Tibial nerve (tissue), 4 donors: ENCODE measurements at regions not wholly inside any gene's neighbourhood (a gene's known extent, or its start where the extent isn't known, plus 50 kb on each side); places are given as distances from the start of the nearest gene placed in this dataset.
"Not testable (repeated sequence)": the region's sequence is repeated elsewhere in the genome, so short reads cannot be mapped to it uniquely, and the experiment has no call there.

Experiments used
- DNase-seq, 2 donors: peaks; one replicate each; pipeline ENCODE4 v3.0.0-alpha.2; 2019; ENCODE audit warnings: low spot score in 2 of 2
- H3K27ac ChIP-seq, 4 donors: fragments of 200-600 bp; sonication (generic) in 3 of 4; one replicate each; pipeline ENCODE4 v1.5.1; 2017 to 2019; ENCODE audit warnings: mild to moderate bottlenecking in 1 of 4
- H3K27me3 ChIP-seq, 2 donors: fragments of 200-600 bp; sonication (generic) in 1 of 2; one replicate each; pipeline versions ENCODE4 v1.5.1 to v1.6.0; 2017 to 2019
- H3K36me3 ChIP-seq, 3 donors: fragments of 200-600 bp; sonication (generic); one replicate each; pipeline ENCODE4 v1.5.1; 2018 to 2019
- H3K4me1 ChIP-seq, 4 donors: fragments of 200-600 bp; sonication (generic) in 3 of 4; one replicate each; pipeline ENCODE4 v1.5.1; 2017 to 2019
- H3K4me3 ChIP-seq, 4 donors: fragments of 200-600 bp; sonication (generic) in 3 of 4; one replicate each; pipeline ENCODE4 v1.5.1; 2017 to 2019; ENCODE audit warnings: mild to moderate bottlenecking in 1 of 4, moderate library complexity in 1 of 4
- H3K9me3 ChIP-seq, 4 donors: fragments of 200-600 bp; sonication (generic) in 3 of 4; one replicate each; pipeline ENCODE4 v1.5.1; 2017 to 2019
- EP300 ChIP-seq, 2 donors: sonication (generic); formaldehyde crosslinking; IDR thresholded peaks; one replicate each; pipeline ENCODE4 v1.6.1; 2017; ENCODE audit warnings: antibody characterized with exemption in 2 of 2, mild to moderate bottlenecking in 1 of 2
- POLR2A ChIP-seq, 2 donors: fragments of 450-650 bp; IDR thresholded peaks; one replicate each; pipeline ENCODE4 v1.6.1; 2017; ENCODE audit warnings: antibody characterized with exemption in 2 of 2, mild to moderate bottlenecking in 2 of 2, moderate library complexity in 2 of 2
- WGBS, 2 donors: methylation state at CpG; one replicate each; pipeline ENCODE4 v1.1.5; 2018; 5-methylcytosine and 5-hydroxymethylcytosine counted together
- TF ChIP-seq, protein P1 (sequence below), 5 experiments: fragments of 200-600 bp in 3 of 5; fragments of 450-650 bp in 2 of 5; sonication (generic) in 3 of 5; IDR thresholded peaks; one replicate each; pipeline ENCODE4 v1.5.1; 2016 to 2019; ENCODE audit warnings: antibody characterized with exemption in 5 of 5, mild to moderate bottlenecking in 3 of 5, moderate library complexity in 2 of 5

DNA sequence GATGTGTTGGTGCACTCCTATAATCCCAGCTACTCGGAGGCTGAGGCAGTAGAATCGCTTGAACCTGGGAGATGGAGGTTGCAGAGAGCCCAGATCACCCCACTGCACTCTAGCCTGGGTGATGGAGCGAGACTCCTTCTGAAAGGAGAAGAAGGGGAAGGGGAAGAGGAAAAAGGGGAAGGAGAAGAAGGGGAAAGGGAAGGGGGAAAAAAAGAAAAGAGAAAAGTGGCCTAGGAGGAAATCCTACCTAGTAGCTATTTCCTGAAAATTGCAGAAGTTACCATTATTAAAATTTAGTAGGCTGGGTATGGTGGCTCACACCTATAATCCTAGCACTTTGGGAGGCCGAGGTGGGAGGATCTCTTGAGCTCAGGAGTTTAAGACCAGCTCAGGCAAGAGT is 67.4 kb downstream of the ARRDC3 start:
- 93% methylated on average over 4 of the region's 4 CpGs for WGBS, 2 donors
- TF ChIP-seq POLR2A (IDR thresholded peaks at IDR 0.05) (no peak), EP300 (IDR thresholded peaks at IDR 0.05) (no peak)
- TF ChIP-seq, protein P1, sequence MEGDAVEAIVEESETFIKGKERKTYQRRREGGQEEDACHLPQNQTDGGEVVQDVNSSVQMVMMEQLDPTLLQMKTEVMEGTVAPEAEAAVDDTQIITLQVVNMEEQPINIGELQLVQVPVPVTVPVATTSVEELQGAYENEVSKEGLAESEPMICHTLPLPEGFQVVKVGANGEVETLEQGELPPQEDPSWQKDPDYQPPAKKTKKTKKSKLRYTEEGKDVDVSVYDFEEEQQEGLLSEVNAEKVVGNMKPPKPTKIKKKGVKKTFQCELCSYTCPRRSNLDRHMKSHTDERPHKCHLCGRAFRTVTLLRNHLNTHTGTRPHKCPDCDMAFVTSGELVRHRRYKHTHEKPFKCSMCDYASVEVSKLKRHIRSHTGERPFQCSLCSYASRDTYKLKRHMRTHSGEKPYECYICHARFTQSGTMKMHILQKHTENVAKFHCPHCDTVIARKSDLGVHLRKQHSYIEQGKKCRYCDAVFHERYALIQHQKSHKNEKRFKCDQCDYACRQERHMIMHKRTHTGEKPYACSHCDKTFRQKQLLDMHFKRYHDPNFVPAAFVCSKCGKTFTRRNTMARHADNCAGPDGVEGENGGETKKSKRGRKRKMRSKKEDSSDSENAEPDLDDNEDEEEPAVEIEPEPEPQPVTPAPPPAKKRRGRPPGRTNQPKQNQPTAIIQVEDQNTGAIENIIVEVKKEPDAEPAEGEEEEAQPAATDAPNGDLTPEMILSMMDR (IDR thresholded peaks at IDR 0.05), result no peak
- H3K27me3 ChIP-seq, result no peaks in the 10 kb centered on the region
- H3K27ac ChIP-seq, result no peak overlapping the region
- H3K4me3 ChIP-seq, result no peak overlapping the region
- peaks cover 0 to 37% (median 21%) of the 10 kb centered on the region in 4 donors for H3K4me1 ChIP-seq
- DNase-seq, result no peak
- no peaks in the 10 kb centered on the region for H3K36me3 ChIP-seq
- H3K9me3 ChIP-seq, result no peaks in the 10 kb centered on the region

DNA sequence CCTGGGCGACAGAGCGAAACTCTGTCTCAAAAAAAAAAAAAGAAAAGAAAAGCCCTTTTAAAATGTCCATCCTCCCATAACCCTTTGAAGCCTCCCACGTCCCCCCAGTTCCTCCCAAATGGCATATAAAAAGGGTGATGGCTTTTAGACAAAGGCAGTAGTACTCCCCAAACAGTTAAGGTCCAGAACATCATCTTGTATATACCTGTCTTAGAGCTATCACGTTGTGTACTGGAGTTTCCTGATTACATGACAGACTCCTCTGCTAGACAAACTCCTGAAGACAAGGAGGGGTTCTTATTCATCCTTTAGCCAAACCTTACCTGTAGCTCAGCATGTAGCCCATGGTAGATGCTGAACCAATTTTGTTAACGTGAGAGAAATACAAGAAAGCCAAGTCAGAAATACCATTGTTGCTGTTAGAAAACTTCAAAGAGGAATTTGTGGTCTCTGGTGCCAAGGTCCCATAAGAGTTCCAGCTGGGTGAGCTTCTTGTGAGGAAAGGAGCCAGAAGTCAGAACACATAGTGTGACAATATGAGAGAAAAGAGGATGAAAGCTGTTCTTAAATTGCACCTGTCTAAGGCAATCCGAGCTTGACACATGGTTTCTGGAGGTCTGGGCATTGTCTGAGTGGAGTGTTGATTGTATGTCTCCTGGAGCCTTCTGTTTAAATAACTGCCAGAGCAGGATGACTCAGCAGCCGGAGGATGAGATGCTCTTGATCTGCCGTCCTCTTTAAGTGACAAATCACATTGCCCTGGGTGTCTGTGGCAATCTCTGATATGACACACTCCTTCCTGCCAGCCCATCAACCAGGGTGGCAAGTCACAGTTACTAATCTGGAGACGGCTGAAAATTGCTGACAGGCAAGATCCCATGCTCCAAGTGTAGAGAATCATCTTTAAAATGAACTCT is 69.1 kb downstream of the ARRDC3 start:
- peak; percentile 24 to 64 for DNase-seq
- no peaks in the 10 kb centered on the region for H3K9me3 ChIP-seq
- H3K4me3 ChIP-seq, result no peak overlapping the region
- 57 to 58% methylated on average over 9 of the region's 9 CpGs for WGBS, 2 donors
- TF ChIP-seq EP300 (IDR thresholded peaks at IDR 0.05) (peak in 1 of 2 donors; percentile 51), POLR2A (IDR thresholded peaks at IDR 0.05) (no peak)
- H3K27me3 ChIP-seq, result no peaks in the 10 kb centered on the region
- peaks cover 0 to 37% (median 21%) of the 10 kb centered on the region in 4 donors for H3K4me1 ChIP-seq
- H3K27ac ChIP-seq, result no peak overlapping the region
- H3K36me3 ChIP-seq, result no peaks in the 10 kb centered on the region

DNA sequence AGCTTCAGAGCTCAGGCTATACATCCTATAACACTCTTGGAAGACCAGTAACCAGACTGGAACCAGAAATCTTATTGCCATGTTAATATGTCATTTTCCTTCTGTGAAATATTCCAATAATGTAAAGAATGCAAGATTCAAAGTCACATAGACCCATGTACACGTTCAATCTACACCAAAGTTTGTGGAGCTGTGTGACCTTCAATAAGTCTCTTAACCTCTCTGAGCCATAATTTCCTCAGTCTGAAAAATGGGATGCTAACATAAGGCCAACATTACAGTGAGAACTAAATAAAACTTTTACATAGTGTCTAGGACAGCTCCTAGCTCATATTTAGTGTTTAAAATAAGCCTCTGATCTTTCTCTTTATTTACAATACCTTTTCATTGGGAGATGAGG is 70.4 kb downstream of the ARRDC3 start:
- peaks cover 0 to 37% (median 21%) of the 10 kb centered on the region in 4 donors for H3K4me1 ChIP-seq
- TF ChIP-seq EP300 (IDR thresholded peaks at IDR 0.05) (no peak), POLR2A (IDR thresholded peaks at IDR 0.05) (no peak)
- TF ChIP-seq, protein P1 (IDR thresholded peaks at IDR 0.05), result no peak
- WGBS, 2 donors, result 47 to 55% methylated on average over 1 of the region's 1 CpG
- no peaks in the 10 kb centered on the region for H3K9me3 ChIP-seq
- H3K27ac ChIP-seq, result peak overlapping the region; percentile 52 to 85 (median 62)
- no peaks in the 10 kb centered on the region for H3K36me3 ChIP-seq
- no peaks in the 10 kb centered on the region for H3K27me3 ChIP-seq
- DNase-seq, result no peak
- no peak overlapping the region for H3K4me3 ChIP-seq

DNA sequence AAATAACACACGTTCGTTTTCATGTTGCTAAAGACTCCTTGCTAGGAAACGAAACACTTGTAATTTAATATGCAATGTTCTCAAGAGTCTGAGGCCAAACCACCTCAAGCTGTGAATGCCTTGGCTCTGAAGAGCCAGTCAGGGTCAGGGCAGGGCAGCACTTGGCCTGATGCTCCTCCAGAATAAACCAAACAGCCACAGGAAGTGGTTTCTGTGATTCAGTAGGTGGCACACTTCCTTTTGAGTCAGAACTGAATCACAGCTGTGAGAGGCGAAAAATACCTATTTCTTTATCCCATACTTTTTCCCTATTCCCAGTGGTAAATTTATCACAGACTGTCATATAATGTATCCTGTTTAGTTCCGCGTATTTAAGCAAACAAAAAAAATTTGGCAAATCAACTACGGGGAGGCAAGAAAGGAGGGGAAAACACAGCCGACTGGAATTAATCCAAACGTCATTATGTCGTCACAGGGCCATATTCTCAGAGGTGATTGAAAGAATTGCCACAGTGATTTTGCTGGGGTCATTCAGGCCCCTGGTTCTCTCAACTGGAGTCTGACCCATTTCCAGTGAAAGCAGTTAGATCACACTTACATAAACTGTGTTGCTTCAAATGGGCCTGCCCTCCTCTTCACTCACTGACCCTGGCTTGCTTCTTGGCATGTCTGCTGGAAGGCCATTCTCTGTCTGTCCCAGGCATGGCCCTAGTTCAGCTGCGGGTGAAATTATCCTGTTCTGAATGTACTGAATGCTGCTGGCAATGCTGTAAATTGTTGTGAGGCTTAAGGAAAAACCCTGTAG is 71.2 kb downstream of the ARRDC3 start:
- Histone ChIP-seq H3K27me3 (no peaks in the 10 kb centered on the region), H3K36me3 (no peaks in the 10 kb centered on the region), H3K9me3 (no peaks in the 10 kb centered on the region), H3K4me3 (no peak overlapping the region), H3K27ac (peak overlapping the region; percentile 52 to 85 (median 62)), H3K4me1 (peaks cover 0 to 37% (median 21%) of the 10 kb centered on the region in 4 donors)
- TF ChIP-seq EP300 (IDR thresholded peaks at IDR 0.05) (peak in 1 of 2 donors; percentile 94), POLR2A (IDR thresholded peaks at IDR 0.05) (peak in 1 of 2 donors; percentile 5)
- TF ChIP-seq, protein P1 (IDR thresholded peaks at IDR 0.05), result peak in 1 of 5 experiments; percentile 16
- 18 to 19% methylated on average over 11 of the region's 11 CpGs for WGBS, 2 donors
- peak; percentile 59 to 78 for DNase-seq

DNA sequence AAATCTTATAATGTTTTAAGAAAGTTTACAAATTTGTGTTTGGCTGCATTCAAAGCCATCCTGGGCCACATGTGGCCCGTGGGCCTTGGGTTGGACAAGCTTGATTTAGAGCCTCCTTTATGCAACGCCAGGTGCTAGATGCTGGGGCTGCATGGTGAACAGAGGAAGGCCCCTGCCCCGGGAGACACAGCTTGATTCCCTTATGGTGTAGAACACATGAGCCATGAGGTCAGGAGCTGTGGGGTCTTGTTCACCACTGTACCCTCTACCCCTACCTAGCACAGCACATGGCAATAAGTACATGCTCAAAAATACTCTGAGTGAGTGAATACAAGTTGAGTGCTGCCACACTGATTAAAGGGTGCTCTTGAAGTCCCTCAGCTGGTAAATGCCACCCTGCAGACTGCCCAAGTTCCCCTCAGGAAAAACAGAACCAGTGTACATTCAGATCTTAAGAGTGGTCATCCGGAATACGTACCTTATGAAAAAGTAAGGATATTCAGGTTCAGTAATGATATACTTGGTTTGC is 71.9 kb downstream of the ARRDC3 start:
- TF ChIP-seq, protein P1 (IDR thresholded peaks at IDR 0.05), result no peak
- no peak for TF ChIP-seq EP300 (IDR thresholded peaks at IDR 0.05)
- TF ChIP-seq POLR2A (IDR thresholded peaks at IDR 0.05), result no peak
- no peak for DNase-seq
- Histone ChIP-seq H3K4me3 (no peak overlapping the region), H3K36me3 (no peaks in the 10 kb centered on the region), H3K9me3 (no peaks in the 10 kb centered on the region), H3K27ac (peak overlapping the region; percentile 41 to 85 (median 58)), H3K27me3 (no peaks in the 10 kb centered on the region), H3K4me1 (peaks cover 0 to 37% (median 21%) of the 10 kb centered on the region in 4 donors)
- 69 to 84% methylated on average over 5 of the region's 5 CpGs for WGBS, 2 donors

DNA sequence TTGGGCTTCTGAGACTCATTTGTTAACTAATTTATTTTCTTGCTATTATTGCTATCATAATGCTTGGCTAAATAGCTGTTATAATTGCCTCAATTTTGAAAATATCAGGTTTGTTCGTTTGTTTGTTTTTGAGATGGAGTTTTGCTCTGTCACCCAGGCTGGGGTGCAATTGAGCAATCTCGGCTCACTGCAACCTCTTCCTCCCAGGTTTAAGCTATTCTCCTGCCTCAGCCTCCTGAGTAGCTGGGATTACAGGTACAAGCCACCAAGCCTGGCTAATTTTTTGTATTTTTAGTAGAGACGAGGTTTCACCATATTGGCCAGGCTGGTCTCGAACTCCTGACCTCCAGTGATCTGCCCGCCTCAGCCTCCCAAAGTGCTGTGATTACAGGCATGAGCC is 75.0 kb downstream of the ARRDC3 start:
- 82 to 87% methylated on average over 5 of the region's 5 CpGs for WGBS, 2 donors
- peaks cover 0 to 26% (median 17%) of the 10 kb centered on the region in 4 donors for H3K4me1 ChIP-seq
- not testable (repeated sequence) for H3K36me3 ChIP-seq, H3K27me3 ChIP-seq, H3K4me3 ChIP-seq, H3K27ac ChIP-seq, H3K9me3 ChIP-seq, DNase-seq
